GM12872 (cell line): ENCODE measurements at regions not wholly inside any gene's neighbourhood (a gene's known extent, or its start where the extent isn't known, plus 50 kb on each side); places are given as distances from the start of the nearest gene placed in this dataset.
A peak's percentile ranks its signal among the peaks of the same experiment; 100 is the strongest.

ENCODE experiments used
- CTCF ChIP-seq: IDR thresholded peaks from 3 replicates; pipeline ENCODE4 v1.5.1; 2011; ENCODE audit warnings: low read depth, mild to moderate bottlenecking, low read length, moderate library complexity; ENCODE audit not compliant: insufficient read depth

- no peak for TF ChIP-seq CTCF
Observed at GRCh38 chr4:138838251-138838650, 177.3 kb upstream of the NOCT start.

GRCh38 chr4:138835832-138836533 is 179.6 kb upstream of the NOCT start:
- 0 out of 3 replicates have a peak, but pooled peaks have one; percentile 12 for TF ChIP-seq CTCF

- TF ChIP-seq CTCF, result no peak
Observed at GRCh38 chr4:138833974-138834373, 181.6 kb upstream of the NOCT start.

GRCh38 chr4:138832563-138832962 is 183.0 kb upstream of the NOCT start:
- TF ChIP-seq CTCF, result no peak

- TF ChIP-seq CTCF, result no peak
Observed at GRCh38 chr4:138831948-138832347, 183.6 kb upstream of the NOCT start.

- no peak for TF ChIP-seq CTCF
Observed at GRCh38 chr4:138828926-138829325, 186.7 kb upstream of the NOCT start.

- TF ChIP-seq CTCF, result no peak
Observed at GRCh38 chr4:138826754-138827153, 188.8 kb upstream of the NOCT start.
